ENCODE measurements at regions not wholly inside any gene's neighbourhood (a gene's known extent, or its start where the extent isn't known, plus 50 kb on each side); places are given as distances from the start of the nearest gene placed in this dataset.
A peak's percentile ranks its signal among the peaks of the same experiment; 100 is the strongest.

- SMC1A ChIA-PET (ENCODE audit: uncharacterized antibody, unreplicated experiment): interaction anchor here (1.0 to 1.7 kb wide), 6 partner anchors 17 to 46 kb away, joined by 3 to 8 read pairs (median 4); no protein-coding TSS in a partner anchor
- H3K79me2 ChIP-seq (ENCODE audit: control insufficient read depth, insufficient read depth, low read length): no peaks in the 10 kb centered on the region
- no peak for FAIRE-seq
- ATAC-seq: no peak; the same call in 2 of the 3 replicates
- in situ Hi-C loops (cut with MboI): no loop called here
- H3K27ac ChIP-seq (ENCODE audit: control insufficient read depth, insufficient read depth): no peak overlapping the region
- no TSS peak for BruUV-seq (replicated peaks)
- CTCF ChIA-PET: no interaction called here
- no peak overlapping the region for H2AFZ ChIP-seq (ENCODE audit: control insufficient read depth, low read depth, low read length)
- 32% methylated on average over 3 of the region's 3 CpGs for WGBS (ENCODE audit: insufficient coverage, insufficient replicate concordance, low lambda C conversion rate, missing lambda C conversion rate)
- H4K20me1 ChIP-seq (ENCODE audit: control insufficient read depth, insufficient read depth): no peaks in the 10 kb centered on the region
- TF ChIP-seq IKZF1 (conservative IDR thresholded peaks at IDR 0.05) (peak; percentile 73), IKZF2 (IDR thresholded peaks at IDR 0.05) (peak in 1 of 2 experiments; percentile 43; a peak in 1 of 4 replicates), MEF2A (IDR thresholded peaks at IDR 0.05; ENCODE audit: insufficient read depth, low read depth, low read length) (no peak)
- POLR2A ChIA-PET: interaction anchor here (1.2 to 2.1 kb wide), 2 partner anchors 12 to 17 kb away, joined by 3 to 5 read pairs; no protein-coding TSS in a partner anchor
- intact Hi-C loops (cut with micrococcal nuclease; ENCODE audit: unreplicated experiment): no loop called here
- H3K36me3 ChIP-seq (ENCODE audit: control insufficient read depth in 2 of 2, insufficient read depth in 2 of 2, low read length in 1 of 2): no peaks in the 10 kb centered on the region
- H3K9ac ChIP-seq (ENCODE audit: control insufficient read depth, insufficient read depth, low read length): no peak overlapping the region
- RAD21 ChIA-PET (ENCODE audit: unreplicated experiment): interaction anchor here (1.1 to 2.2 kb wide), 4 partner anchors 15 to 45 kb away, joined by 3 to 7 read pairs (median 5); no protein-coding TSS in a partner anchor
- no peak for DNase-seq (ENCODE audit: low read depth, low spot score)
- no peaks in the 10 kb centered on the region for H3K4me1 ChIP-seq (ENCODE audit: control insufficient read depth, insufficient read depth, low read length)
- H3K9me3 ChIP-seq (replicated peaks; ENCODE audit: control insufficient read depth, insufficient read depth, low read length): peaks cover 3% of the 10 kb centered on the region
- no peak overlapping the region for H3K4me2 ChIP-seq (ENCODE audit: control insufficient read depth, insufficient read depth)
- no peaks in the 10 kb centered on the region for H3K27me3 ChIP-seq (replicated peaks in 1 of 2; ENCODE audit: control insufficient read depth in 2 of 2, insufficient read depth in 2 of 2, low read length in 1 of 2)
- no peak overlapping the region for H3K4me3 ChIP-seq
Measured at GRCh38 chr15:58374147-58374546, 57.6 kb upstream of the LIPC start.

GRCh38 chr15:58377193-58377592, 54.6 kb upstream of the LIPC start:
- no peak for FAIRE-seq
- H3K36me3 ChIP-seq (ENCODE audit: control insufficient read depth in 2 of 2, insufficient read depth in 2 of 2, low read length in 1 of 2): no peaks in the 10 kb centered on the region
- H3K4me1 ChIP-seq (ENCODE audit: control insufficient read depth, insufficient read depth, low read length): no peaks in the 10 kb centered on the region
- H3K9me3 ChIP-seq (replicated peaks; ENCODE audit: control insufficient read depth, insufficient read depth, low read length): peaks cover 3% of the 10 kb centered on the region
- intact Hi-C loops (cut with micrococcal nuclease; ENCODE audit: unreplicated experiment) (no loop called here), in situ Hi-C loops (cut with MboI) (no loop called here)
- H3K4me2 ChIP-seq (ENCODE audit: control insufficient read depth, insufficient read depth): no peak overlapping the region
- POLR2A ChIA-PET: no interaction called here
- ATAC-seq: no peak
- no peaks in the 10 kb centered on the region for H4K20me1 ChIP-seq (ENCODE audit: control insufficient read depth, insufficient read depth)
- no peak overlapping the region for H3K27ac ChIP-seq (ENCODE audit: control insufficient read depth, insufficient read depth)
- SMC1A ChIA-PET (ENCODE audit: uncharacterized antibody, unreplicated experiment): interaction anchor here (1.6 kb wide), 1 partner anchor 16 kb away, joined by 4 read pairs; no protein-coding TSS in a partner anchor
- CTCF ChIA-PET: interaction anchor here (0.6 kb wide), 1 partner anchor 8 kb away, joined by 3 read pairs; no protein-coding TSS in a partner anchor
- H3K27me3 ChIP-seq (replicated peaks in 1 of 2; ENCODE audit: control insufficient read depth in 2 of 2, insufficient read depth in 2 of 2, low read length in 1 of 2): no peaks in the 10 kb centered on the region
- no TSS peak for BruUV-seq (replicated peaks)
- no peak overlapping the region for H3K9ac ChIP-seq (ENCODE audit: control insufficient read depth, insufficient read depth, low read length)
- RAD21 ChIA-PET (ENCODE audit: unreplicated experiment): interaction anchor here (1.3 kb wide), 1 partner anchor 43 kb away, joined by 3 read pairs; no protein-coding TSS in a partner anchor
- H2AFZ ChIP-seq (ENCODE audit: control insufficient read depth, low read depth, low read length): no peak overlapping the region
- no peak overlapping the region for H3K4me3 ChIP-seq
- no peak for DNase-seq (ENCODE audit: low read depth, low spot score)
- TF ChIP-seq SPI1 (IDR thresholded peaks at IDR 0.05; ENCODE audit: borderline replicate concordance, insufficient read depth, low read depth, low read length): no peak
- TF ChIP-seq SREBF2 (IDR thresholded peaks at IDR 0.05; ENCODE audit: low read length): no peak
- TF ChIP-seq ZNF384 (IDR thresholded peaks at IDR 0.05; ENCODE audit: borderline replicate concordance, low read depth, low read length): no peak
- 2% methylated on average over 2 of the region's 2 CpGs for WGBS (ENCODE audit: insufficient coverage, insufficient replicate concordance, low lambda C conversion rate, missing lambda C conversion rate)
- H3K79me2 ChIP-seq (ENCODE audit: control insufficient read depth, insufficient read depth, low read length): no peaks in the 10 kb centered on the region
